H1 (cell line): ENCODE measurements at regions not wholly inside any gene's neighbourhood (a gene's known extent, or its start where the extent isn't known, plus 50 kb on each side); places are given as distances from the start of the nearest gene placed in this dataset.

Experiments
- ASH2L ChIP-seq: fragments of 200-600, 300-600 bp; sonication (generic); IDR thresholded peaks from one replicate; pipeline ENCODE4 v1.7.1; 2017; ENCODE audit warnings: low read length
- CHD2 ChIP-seq: IDR thresholded peaks from 2 replicates; pipeline ENCODE4 v1.6.1; 2012; ENCODE audit warnings: low read length, improper control_type of control experiment
- EZH2 ChIP-seq: fragments of 200-600 bp; sonication (generic); IDR thresholded peaks from 2 replicates; pipeline ENCODE4 v1.7.1; 2012; ENCODE audit warnings: low read depth, mild to moderate bottlenecking, moderate library complexity, low read length, inconsistent platforms; ENCODE audit not compliant: severe bottlenecking
- MAFK ChIP-seq: IDR thresholded peaks from 2 replicates; pipeline ENCODE4 v1.6.1; 2012; ENCODE audit warnings: low read depth, mild to moderate bottlenecking, improper control_type of control experiment, low read length
- POLR2A ChIP-seq, 2 experiments: IDR thresholded peaks; 1 replicate in 1 of 2; 2 replicates in 1 of 2; pipeline ENCODE4 v1.6.1; 2011; ENCODE audit warnings: low read depth in 2 of 2, low read length in 2 of 2, mild to moderate bottlenecking in 2 of 2; ENCODE audit errors: control extremely low read depth in 1 of 2
- SUZ12 ChIP-seq: fragments of 200-600 bp; sonication (generic); IDR thresholded peaks from 2 replicates; pipeline ENCODE4 v1.6.1; 2012; ENCODE audit warnings: mild to moderate bottlenecking, inconsistent platforms, low read length, moderate library complexity, mixed read lengths
- TF ChIP-seq, protein P1 (sequence below), 3 experiments: IDR thresholded peaks; 1 replicate in 2 of 3; 2 replicates in 1 of 3; pipeline versions ENCODE4 v1.5.1 to v1.6.1; 2011; ENCODE audit warnings: low read length in 3 of 3, mild to moderate bottlenecking in 3 of 3, inconsistent platforms in 2 of 3, low read depth in 1 of 3, moderate library complexity in 1 of 3; ENCODE audit not compliant: insufficient read depth in 1 of 3; ENCODE audit errors: control extremely low read depth in 1 of 3
- TF ChIP-seq, protein P2 (sequence below): IDR thresholded peaks from 2 replicates; pipeline ENCODE4 v1.6.1; 2012; ENCODE audit warnings: inconsistent platforms

GRCh38 chr4:62526671-62527070 is 1326.5 kb downstream of the ADGRL3 start:
- TF ChIP-seq SUZ12 (no peak), MAFK (no peak), POLR2A (IDR thresholded peaks at IDR 0.05; ENCODE audit: control extremely low read depth in 1 of 2, low read depth in 2 of 2, low read length in 2 of 2) (no peak), EZH2 (no peak), ASH2L (no peak), CHD2 (no peak)
- TF ChIP-seq, protein P1, sequence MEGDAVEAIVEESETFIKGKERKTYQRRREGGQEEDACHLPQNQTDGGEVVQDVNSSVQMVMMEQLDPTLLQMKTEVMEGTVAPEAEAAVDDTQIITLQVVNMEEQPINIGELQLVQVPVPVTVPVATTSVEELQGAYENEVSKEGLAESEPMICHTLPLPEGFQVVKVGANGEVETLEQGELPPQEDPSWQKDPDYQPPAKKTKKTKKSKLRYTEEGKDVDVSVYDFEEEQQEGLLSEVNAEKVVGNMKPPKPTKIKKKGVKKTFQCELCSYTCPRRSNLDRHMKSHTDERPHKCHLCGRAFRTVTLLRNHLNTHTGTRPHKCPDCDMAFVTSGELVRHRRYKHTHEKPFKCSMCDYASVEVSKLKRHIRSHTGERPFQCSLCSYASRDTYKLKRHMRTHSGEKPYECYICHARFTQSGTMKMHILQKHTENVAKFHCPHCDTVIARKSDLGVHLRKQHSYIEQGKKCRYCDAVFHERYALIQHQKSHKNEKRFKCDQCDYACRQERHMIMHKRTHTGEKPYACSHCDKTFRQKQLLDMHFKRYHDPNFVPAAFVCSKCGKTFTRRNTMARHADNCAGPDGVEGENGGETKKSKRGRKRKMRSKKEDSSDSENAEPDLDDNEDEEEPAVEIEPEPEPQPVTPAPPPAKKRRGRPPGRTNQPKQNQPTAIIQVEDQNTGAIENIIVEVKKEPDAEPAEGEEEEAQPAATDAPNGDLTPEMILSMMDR (IDR thresholded peaks at IDR 0.05; ENCODE audit: control extremely low read depth in 1 of 3, insufficient read depth in 1 of 3, low read depth in 1 of 3, low read length in 3 of 3) = no peak
- TF ChIP-seq, protein P2, sequence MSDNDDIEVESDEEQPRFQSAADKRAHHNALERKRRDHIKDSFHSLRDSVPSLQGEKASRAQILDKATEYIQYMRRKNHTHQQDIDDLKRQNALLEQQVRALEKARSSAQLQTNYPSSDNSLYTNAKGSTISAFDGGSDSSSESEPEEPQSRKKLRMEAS = no peak
